ENCODE measurements at regions not wholly inside any gene's neighbourhood (a gene's known extent, or its start where the extent isn't known, plus 50 kb on each side); places are given as distances from the start of the nearest gene placed in this dataset.

DNA sequence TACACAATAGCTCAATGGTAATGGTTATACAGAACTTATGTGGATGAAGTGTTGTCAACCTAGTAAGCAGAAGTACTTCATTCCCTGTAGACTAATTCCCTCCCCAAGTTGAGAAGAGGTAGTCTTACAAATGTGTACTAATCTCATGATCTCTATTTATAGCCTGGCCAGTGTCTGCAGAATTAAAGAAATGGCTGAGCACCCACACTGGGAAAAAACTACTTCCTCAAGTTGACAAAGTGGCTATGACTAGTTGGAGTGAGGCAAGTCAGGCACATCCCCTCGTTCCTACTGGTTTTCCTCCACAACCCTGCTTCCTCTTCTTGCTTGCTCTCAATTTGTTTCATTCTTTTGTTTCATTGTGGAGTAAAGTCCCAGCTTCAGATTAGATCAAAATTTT lies 566.7 kb upstream of the ZNF717 start:
- Histone ChIP-seq H3K9me3 (replicated peaks; ENCODE audit: control insufficient read depth, insufficient read depth, low read depth, low read length) (no peaks in the 10 kb centered on the region), H3K4me1 (replicated peaks in 1 of 2; ENCODE audit: control insufficient read depth in 2 of 2, insufficient read depth in 2 of 2, low read length in 2 of 2) (no peaks in the 10 kb centered on the region), H3K79me2 (ENCODE audit: control insufficient read depth, insufficient read depth, low read length) (no peaks in the 10 kb centered on the region), H3K4me3 (no peak overlapping the region), H3K36me3 (ENCODE audit: control insufficient read depth, insufficient read depth, low read length) (no peaks in the 10 kb centered on the region), H4K20me1 (replicated peaks; ENCODE audit: control insufficient read depth, insufficient read depth, low read length) (no peaks in the 10 kb centered on the region), H3K4me2 (ENCODE audit: insufficient read depth, low read length) (no peak overlapping the region), H3K27me3 (ENCODE audit: control insufficient read depth in 2 of 2, insufficient read depth in 2 of 2, low read length in 2 of 2) (no peaks in the 10 kb centered on the region), H3K9ac (ENCODE audit: insufficient read depth in 1 of 2, low read depth in 2 of 2, low read length in 2 of 2) (no peak overlapping the region), H3K27ac (ENCODE audit: extremely low read depth, low read depth, low read length) (no peak overlapping the region), H3K9me1 (ENCODE audit: control insufficient read depth, insufficient read depth, low read length) (no peaks in the 10 kb centered on the region), H2AFZ (ENCODE audit: low read depth, low read length) (no peak overlapping the region)
- BruUV-seq (replicated peaks) = no TSS peak
- ATAC-seq (no peak), DNase-seq (ENCODE audit: extremely low read depth in 1 of 4, low spot score in 3 of 4) (no peak), FAIRE-seq (no peak)
- intact Hi-C loops (cut with micrococcal nuclease) (no loop called here), in situ Hi-C loops (cut with MboI) (no loop called here)
- WGBS (ENCODE audit: insufficient coverage, low coverage, missing lambda C conversion rate) = 13% methylated on average over 1 of the region's 1 CpG
- TF ChIP-seq ESRRB (CRISPR knock-in tag; IDR thresholded peaks at IDR 0.05; ENCODE audit: borderline replicate concordance) = no peak
- CTCF ChIA-PET (ENCODE audit: low intra/inter-chr PET ratio) = no interaction called here
- POLR2A ChIA-PET = no interaction called here

DNA sequence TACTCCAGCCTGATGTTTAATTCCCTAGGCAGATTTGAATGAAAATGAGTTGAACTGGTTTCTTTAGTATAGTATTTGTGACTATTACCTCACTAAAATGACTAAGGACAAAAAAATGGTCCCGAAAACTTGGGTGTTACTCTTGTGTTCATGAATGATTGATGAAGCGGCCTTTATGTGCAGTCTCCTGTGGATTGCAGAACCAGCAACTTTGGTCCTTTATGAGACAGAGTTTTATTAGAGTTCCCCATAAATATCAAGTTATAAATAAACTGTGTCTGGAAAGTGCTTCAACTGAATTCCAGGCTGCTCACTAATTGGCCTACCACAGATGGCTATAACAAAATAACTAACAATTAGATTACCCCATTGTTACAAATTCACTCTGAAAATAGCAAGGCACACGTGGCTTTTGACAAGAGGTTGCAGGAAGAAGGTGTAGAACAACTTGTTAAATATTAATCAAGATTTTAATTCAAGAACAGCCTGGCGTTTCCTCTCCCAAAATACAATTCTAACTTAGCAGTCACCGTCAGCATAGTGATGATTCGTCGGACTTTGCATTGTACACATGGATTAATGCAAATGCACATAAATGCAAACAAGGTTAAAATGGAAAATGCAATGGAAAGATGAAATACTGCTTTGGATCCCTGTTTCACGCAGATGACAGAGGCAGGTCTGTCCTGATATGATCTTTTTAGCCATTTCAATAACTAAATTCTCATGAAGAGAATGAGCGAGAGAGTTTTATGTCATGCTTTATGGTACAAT lies 567.3 kb upstream of the ZNF717 start:
- Histone ChIP-seq H3K9me3 (replicated peaks; ENCODE audit: control insufficient read depth, insufficient read depth, low read depth, low read length) (no peaks in the 10 kb centered on the region), H3K79me2 (ENCODE audit: control insufficient read depth, insufficient read depth, low read length) (no peaks in the 10 kb centered on the region), H3K27me3 (ENCODE audit: control insufficient read depth in 2 of 2, insufficient read depth in 2 of 2, low read length in 2 of 2) (no peaks in the 10 kb centered on the region), H3K4me3 (no peak overlapping the region), H3K27ac (ENCODE audit: extremely low read depth, low read depth, low read length) (no peak overlapping the region), H2AFZ (ENCODE audit: low read depth, low read length) (no peak overlapping the region), H4K20me1 (replicated peaks; ENCODE audit: control insufficient read depth, insufficient read depth, low read length) (no peaks in the 10 kb centered on the region), H3K9me1 (ENCODE audit: control insufficient read depth, insufficient read depth, low read length) (no peaks in the 10 kb centered on the region), H3K4me1 (replicated peaks in 1 of 2; ENCODE audit: control insufficient read depth in 2 of 2, insufficient read depth in 2 of 2, low read length in 2 of 2) (no peaks in the 10 kb centered on the region), H3K9ac (ENCODE audit: insufficient read depth in 1 of 2, low read depth in 2 of 2, low read length in 2 of 2) (no peak overlapping the region), H3K36me3 (ENCODE audit: control insufficient read depth, insufficient read depth, low read length) (no peaks in the 10 kb centered on the region), H3K4me2 (ENCODE audit: insufficient read depth, low read length) (no peak overlapping the region)
- WGBS (ENCODE audit: insufficient coverage, low coverage, missing lambda C conversion rate) = 1% methylated on average over 9 of the region's 9 CpGs
- no TSS peak for BruUV-seq (replicated peaks)
- in situ Hi-C loops (cut with MboI) (no loop called here), intact Hi-C loops (cut with micrococcal nuclease) (no loop called here)
- POLR2A ChIA-PET = no interaction called here
- FAIRE-seq (no peak), DNase-seq (ENCODE audit: extremely low read depth in 1 of 4, low spot score in 3 of 4) (no peak), ATAC-seq (no peak)
- CTCF ChIA-PET (ENCODE audit: low intra/inter-chr PET ratio) = no interaction called here
- no peak for TF ChIP-seq DDX20 (tag; IDR thresholded peaks at IDR 0.05; ENCODE audit: low read depth)
- TF ChIP-seq, protein P1, sequence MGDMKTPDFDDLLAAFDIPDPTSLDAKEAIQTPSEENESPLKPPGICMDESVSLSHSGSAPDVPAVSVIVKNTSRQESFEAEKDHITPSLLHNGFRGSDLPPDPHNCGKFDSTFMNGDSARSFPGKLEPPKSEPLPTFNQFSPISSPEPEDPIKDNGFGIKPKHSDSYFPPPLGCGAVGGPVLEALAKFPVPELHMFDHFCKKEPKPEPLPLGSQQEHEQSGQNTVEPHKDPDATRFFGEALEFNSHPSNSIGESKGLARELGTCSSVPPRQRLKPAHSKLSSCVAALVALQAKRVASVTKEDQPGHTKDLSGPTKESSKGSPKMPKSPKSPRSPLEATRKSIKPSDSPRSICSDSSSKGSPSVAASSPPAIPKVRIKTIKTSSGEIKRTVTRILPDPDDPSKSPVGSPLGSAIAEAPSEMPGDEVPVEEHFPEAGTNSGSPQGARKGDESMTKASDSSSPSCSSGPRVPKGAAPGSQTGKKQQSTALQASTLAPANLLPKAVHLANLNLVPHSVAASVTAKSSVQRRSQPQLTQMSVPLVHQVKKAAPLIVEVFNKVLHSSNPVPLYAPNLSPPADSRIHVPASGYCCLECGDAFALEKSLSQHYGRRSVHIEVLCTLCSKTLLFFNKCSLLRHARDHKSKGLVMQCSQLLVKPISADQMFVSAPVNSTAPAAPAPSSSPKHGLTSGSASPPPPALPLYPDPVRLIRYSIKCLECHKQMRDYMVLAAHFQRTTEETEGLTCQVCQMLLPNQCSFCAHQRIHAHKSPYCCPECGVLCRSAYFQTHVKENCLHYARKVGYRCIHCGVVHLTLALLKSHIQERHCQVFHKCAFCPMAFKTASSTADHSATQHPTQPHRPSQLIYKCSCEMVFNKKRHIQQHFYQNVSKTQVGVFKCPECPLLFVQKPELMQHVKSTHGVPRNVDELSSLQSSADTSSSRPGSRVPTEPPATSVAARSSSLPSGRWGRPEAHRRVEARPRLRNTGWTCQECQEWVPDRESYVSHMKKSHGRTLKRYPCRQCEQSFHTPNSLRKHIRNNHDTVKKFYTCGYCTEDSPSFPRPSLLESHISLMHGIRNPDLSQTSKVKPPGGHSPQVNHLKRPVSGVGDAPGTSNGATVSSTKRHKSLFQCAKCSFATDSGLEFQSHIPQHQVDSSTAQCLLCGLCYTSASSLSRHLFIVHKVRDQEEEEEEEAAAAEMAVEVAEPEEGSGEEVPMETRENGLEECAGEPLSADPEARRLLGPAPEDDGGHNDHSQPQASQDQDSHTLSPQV (IDR thresholded peaks at IDR 0.05) = no peak
- TF ChIP-seq PHB (CRISPR knock-in tag; IDR thresholded peaks at IDR 0.05) = no peak
- TF ChIP-seq PHB2 (IDR thresholded peaks at IDR 0.05; ENCODE audit: low read depth) = no peak
- TF ChIP-seq, protein P2, sequence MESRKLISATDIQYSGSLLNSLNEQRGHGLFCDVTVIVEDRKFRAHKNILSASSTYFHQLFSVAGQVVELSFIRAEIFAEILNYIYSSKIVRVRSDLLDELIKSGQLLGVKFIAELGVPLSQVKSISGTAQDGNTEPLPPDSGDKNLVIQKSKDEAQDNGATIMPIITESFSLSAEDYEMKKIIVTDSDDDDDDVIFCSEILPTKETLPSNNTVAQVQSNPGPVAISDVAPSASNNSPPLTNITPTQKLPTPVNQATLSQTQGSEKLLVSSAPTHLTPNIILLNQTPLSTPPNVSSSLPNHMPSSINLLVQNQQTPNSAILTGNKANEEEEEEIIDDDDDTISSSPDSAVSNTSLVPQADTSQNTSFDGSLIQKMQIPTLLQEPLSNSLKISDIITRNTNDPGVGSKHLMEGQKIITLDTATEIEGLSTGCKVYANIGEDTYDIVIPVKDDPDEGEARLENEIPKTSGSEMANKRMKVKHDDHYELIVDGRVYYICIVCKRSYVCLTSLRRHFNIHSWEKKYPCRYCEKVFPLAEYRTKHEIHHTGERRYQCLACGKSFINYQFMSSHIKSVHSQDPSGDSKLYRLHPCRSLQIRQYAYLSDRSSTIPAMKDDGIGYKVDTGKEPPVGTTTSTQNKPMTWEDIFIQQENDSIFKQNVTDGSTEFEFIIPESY (CRISPR knock-in tag; IDR thresholded peaks at IDR 0.05) = no peak
- no peak for TF ChIP-seq RBM25 (IDR thresholded peaks at IDR 0.05; ENCODE audit: low read depth, low read length, severe bottlenecking)
- TF ChIP-seq SMAD1 (IDR thresholded peaks at IDR 0.05; ENCODE audit: low read depth, low read length, partially characterized antibody) = no peak
- no peak for TF ChIP-seq STAT5A (IDR thresholded peaks at IDR 0.05; ENCODE audit: borderline replicate concordance, low read length)
- TF ChIP-seq ZNF232 (CRISPR knock-in tag; IDR thresholded peaks at IDR 0.05) = no peak

Data from K562 (cell line).